NCI-H460 (cell line): ENCODE measurements at regions not wholly inside any gene's neighbourhood (a gene's known extent, or its start where the extent isn't known, plus 50 kb on each side); places are given as distances from the start of the nearest gene placed in this dataset.

ENCODE experiments used
- DNase-seq: peaks from one replicate; pipeline ENCODE4 v3.0.0-alpha.2; 2016; ENCODE audit warnings: low read depth; ENCODE audit errors: extremely low read depth

GRCh38 chr22:48703265-48703941 is 1124.3 kb downstream of the BRD1 start:
- no peak for DNase-seq

GRCh38 chr22:48702573-48703264 is 1125.0 kb downstream of the BRD1 start:
- DNase-seq: peak; percentile 79

- no peak for DNase-seq
Observed at GRCh38 chr22:48701296-48702030, 1126.2 kb downstream of the BRD1 start.

- peak; percentile 26 for DNase-seq
Observed at GRCh38 chr22:48700566-48701295, 1126.9 kb downstream of the BRD1 start.

- DNase-seq: no peak
Observed at GRCh38 chr22:48700180-48700565, 1127.5 kb downstream of the BRD1 start.

GRCh38 chr22:48699511-48699910 is 1128.2 kb downstream of the BRD1 start:
- no peak for DNase-seq

GRCh38 chr22:48698618-48699017 is 1129.1 kb downstream of the BRD1 start:
- DNase-seq: no peak

GRCh38 chr22:48697694-48698276 is 1129.9 kb downstream of the BRD1 start:
- DNase-seq: no peak

GRCh38 chr22:48697223-48697622 is 1130.5 kb downstream of the BRD1 start:
- DNase-seq: no peak

GRCh38 chr22:48696371-48696770 is 1131.3 kb downstream of the BRD1 start:
- no peak for DNase-seq

GRCh38 chr22:48695731-48696305 is 1131.9 kb downstream of the BRD1 start:
- DNase-seq: no peak

- no peak for DNase-seq
Observed at GRCh38 chr22:48695251-48695650, 1132.4 kb downstream of the BRD1 start.

- no peak for DNase-seq
Observed at GRCh38 chr22:48694296-48694883, 1133.3 kb downstream of the BRD1 start.

GRCh38 chr22:48693377-48694135 is 1134.1 kb downstream of the BRD1 start:
- no peak for DNase-seq

- DNase-seq: no peak
Observed at GRCh38 chr22:48692734-48693376, 1134.8 kb downstream of the BRD1 start.

- DNase-seq: no peak
Observed at GRCh38 chr22:48691431-48691851, 1136.2 kb downstream of the BRD1 start.

GRCh38 chr22:48690583-48691317 is 1136.9 kb downstream of the BRD1 start:
- no peak for DNase-seq

- DNase-seq: no peak
Observed at GRCh38 chr22:48689206-48689605, 1138.5 kb downstream of the BRD1 start.
